AG04449 (cell line): ENCODE measurements at regions not wholly inside any gene's neighbourhood (a gene's known extent, or its start where the extent isn't known, plus 50 kb on each side); places are given as distances from the start of the nearest gene placed in this dataset.

Experiments
- CTCF ChIA-PET: fragments of 350-600 bp; formaldehyde crosslinking; extraction: SDS; loops from one replicate; lab custom pipeline; 2021; ENCODE audit warnings: antibody characterized with exemption; lab: Yijun Ruan, JAX
- POLR2A ChIA-PET: fragments of 400-600, 350-600 bp; formaldehyde crosslinking; extraction: SDS; loops from one replicate; lab custom pipeline; 2020; ENCODE audit warnings: antibody characterized with exemption, inconsistent platforms; lab: Yijun Ruan, JAX
- DNase-seq: peaks from one replicate; pipeline ENCODE4 v3.0.0-alpha.2; 2010; ENCODE audit warnings: low read depth, low spot score
- H3K4me3 ChIP-seq: 2 replicates; pipeline ENCODE4 v1.5.1; 2011; ENCODE audit warnings: low read depth, mild to moderate bottlenecking, control low read depth, low read length
- CTCF ChIP-seq: IDR thresholded peaks from one replicate; pipeline ENCODE4 v1.5.1; 2011; ENCODE audit warnings: mild to moderate bottlenecking, moderate library complexity, low read length, control low read depth, inconsistent platforms; ENCODE audit not compliant: insufficient read depth; ENCODE audit errors: missing control alignments

GRCh38 chr13:70347947-70348620 lies 239.8 kb upstream of the KLHL1 start:
- no peak for DNase-seq
- no peak for TF ChIP-seq CTCF
- no peak overlapping the region for H3K4me3 ChIP-seq
- CTCF ChIA-PET = no interaction called here
- POLR2A ChIA-PET = no interaction called here

DNA sequence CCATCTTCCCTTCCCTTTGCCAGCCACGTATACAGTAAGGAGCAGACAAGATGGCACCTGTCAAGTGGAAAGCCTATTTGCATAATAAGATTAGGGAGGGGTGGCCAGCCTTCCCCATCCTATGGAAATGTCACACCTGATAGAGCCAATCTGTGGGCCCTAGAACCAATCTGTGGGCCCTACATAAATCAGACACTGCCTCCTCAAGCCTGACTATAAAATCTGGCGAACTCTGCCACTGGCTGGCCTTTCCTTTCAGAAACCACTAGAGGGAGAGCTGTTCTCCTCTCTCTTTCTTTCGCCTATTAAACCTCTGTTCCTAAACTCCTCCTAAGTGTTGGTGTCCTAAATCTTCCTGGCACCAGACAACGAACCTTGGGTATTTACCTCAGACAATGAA lies 231.5 kb upstream of the KLHL1 start:
- ChIA-PET CTCF (no interaction called here), POLR2A (no interaction called here)
- no peak for TF ChIP-seq CTCF
- H3K4me3 ChIP-seq = no peak overlapping the region
- DNase-seq = no peak

- TF ChIP-seq CTCF = no peak
- no peak for DNase-seq
- POLR2A ChIA-PET = no interaction called here
- CTCF ChIA-PET = no interaction called here
- H3K4me3 ChIP-seq = no peak overlapping the region
Measured at GRCh38 chr13:70338609-70339008, 230.4 kb upstream of the KLHL1 start.

DNA sequence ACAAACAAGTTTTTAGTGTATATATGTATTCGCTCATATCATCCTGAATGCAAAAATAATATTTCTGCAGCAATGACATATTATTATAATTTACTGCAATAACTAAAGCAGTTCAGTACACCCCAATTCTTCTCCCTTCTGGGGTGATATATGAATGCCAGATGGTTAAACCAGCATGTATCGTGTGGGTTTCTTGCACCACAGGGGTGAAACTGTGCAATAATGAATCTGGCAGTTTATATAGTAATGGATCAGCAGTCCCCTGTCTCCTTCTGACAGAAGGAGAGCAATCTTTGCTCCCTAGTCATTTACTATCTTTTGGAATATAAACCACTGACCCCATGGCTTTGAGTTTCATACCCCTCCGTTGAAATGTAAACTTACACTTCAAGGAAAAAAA lies 228.6 kb upstream of the KLHL1 start:
- no peak for DNase-seq
- TF ChIP-seq CTCF = no peak
- ChIA-PET CTCF (no interaction called here), POLR2A (no interaction called here)
- no peak overlapping the region for H3K4me3 ChIP-seq

- ChIA-PET POLR2A (no interaction called here), CTCF (no interaction called here)
- no peak for DNase-seq
- no peak overlapping the region for H3K4me3 ChIP-seq
- no peak for TF ChIP-seq CTCF
Measured at GRCh38 chr13:70333752-70334151, 225.5 kb upstream of the KLHL1 start.

DNA sequence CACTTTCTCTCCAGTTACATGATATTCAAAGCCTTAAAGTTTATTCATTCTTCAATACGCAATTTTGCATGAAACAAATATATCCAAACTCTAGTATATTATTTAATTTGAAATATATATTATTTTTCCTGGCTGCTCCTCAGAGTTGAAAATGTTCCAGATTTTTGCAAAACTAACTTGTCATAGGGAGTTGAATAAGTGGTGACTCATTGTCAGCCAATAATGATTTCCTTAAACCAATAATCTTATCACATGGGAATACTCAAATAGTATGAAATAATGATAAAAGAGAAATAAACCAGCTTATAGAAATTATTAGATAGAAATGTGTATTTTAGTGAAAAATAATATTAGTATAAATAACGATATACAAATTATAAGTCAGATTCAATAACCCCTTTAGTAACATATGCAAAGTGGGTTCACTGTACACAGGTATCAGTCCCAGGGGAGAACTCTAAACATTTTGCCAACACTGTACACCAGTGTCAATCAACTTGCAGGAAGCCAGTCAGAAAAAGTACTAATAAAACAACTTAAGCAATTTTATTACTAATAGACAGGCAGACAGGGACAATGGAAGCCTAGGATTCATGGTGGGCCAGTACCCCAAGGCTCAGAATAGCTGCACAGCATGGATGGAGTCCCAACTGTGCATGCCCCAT lies 222.6 kb upstream of the KLHL1 start:
- POLR2A ChIA-PET = no interaction called here
- CTCF ChIA-PET = no interaction called here
- TF ChIP-seq CTCF = no peak
- H3K4me3 ChIP-seq = no peak overlapping the region
- DNase-seq = no peak
